Tibial artery (tissue), 4 donors: ENCODE measurements at regions not wholly inside any gene's neighbourhood (a gene's known extent, or its start where the extent isn't known, plus 50 kb on each side); places are given as distances from the start of the nearest gene placed in this dataset.

Experiments
- DNase-seq, 2 donors: peaks; one replicate each; pipeline ENCODE4 v3.0.0-alpha.2; 2019
- H3K27ac ChIP-seq, 2 donors: fragments of 200-600 bp; sonication (generic) in 1 of 2; 1 replicate in 1 of 2; 2 replicates in 1 of 2; pipeline ENCODE4 v1.5.1; 2018 to 2019; ENCODE audit warnings: mild to moderate bottlenecking in 1 of 2
- H3K27me3 ChIP-seq, 2 donors: fragments of 200-600 bp; sonication (generic) in 1 of 2; one replicate each; pipeline versions ENCODE4 v1.5.1 to v1.6.0; 2016 to 2019
- H3K36me3 ChIP-seq, 3 donors: fragments of 200-600 bp; sonication (generic) in 2 of 3; one replicate each; pipeline ENCODE4 v1.5.1; 2016 to 2019; ENCODE audit warnings: mild to moderate bottlenecking in 2 of 3
- H3K4me1 ChIP-seq, 4 donors: fragments of 200-600 bp; sonication (generic) in 2 of 4; 1 replicate in 3 of 4; 2 replicates in 1 of 4; pipeline ENCODE4 v1.5.1; 2016 to 2019
- H3K4me3 ChIP-seq, 2 donors: fragments of 200-600 bp; sonication (generic) in 1 of 2; 1 replicate in 1 of 2; 2 replicates in 1 of 2; pipeline ENCODE4 v1.5.1; 2018 to 2019; ENCODE audit warnings: mild to moderate bottlenecking in 2 of 2
- H3K9me3 ChIP-seq, 3 donors: fragments of 200-600 bp; sonication (generic) in 1 of 3; one replicate each; pipeline ENCODE4 v1.5.1; 2016 to 2019
- intact Hi-C: fragments of 100-400 bp; cut with DNase I; formaldehyde crosslinking; loops from one replicate; pipeline ENCODE4 v1.15.0; 2023; ENCODE audit warnings: low total_unique reads
- TF ChIP-seq, protein P1 (sequence below), 2 experiments: fragments of 200-600 bp in 1 of 2; fragments of 450-650 bp in 1 of 2; IDR thresholded peaks; one replicate each; pipeline ENCODE4 v1.5.1; 2017 to 2019; ENCODE audit warnings: antibody characterized with exemption in 2 of 2, mild to moderate bottlenecking in 1 of 2, moderate library complexity in 1 of 2

DNA sequence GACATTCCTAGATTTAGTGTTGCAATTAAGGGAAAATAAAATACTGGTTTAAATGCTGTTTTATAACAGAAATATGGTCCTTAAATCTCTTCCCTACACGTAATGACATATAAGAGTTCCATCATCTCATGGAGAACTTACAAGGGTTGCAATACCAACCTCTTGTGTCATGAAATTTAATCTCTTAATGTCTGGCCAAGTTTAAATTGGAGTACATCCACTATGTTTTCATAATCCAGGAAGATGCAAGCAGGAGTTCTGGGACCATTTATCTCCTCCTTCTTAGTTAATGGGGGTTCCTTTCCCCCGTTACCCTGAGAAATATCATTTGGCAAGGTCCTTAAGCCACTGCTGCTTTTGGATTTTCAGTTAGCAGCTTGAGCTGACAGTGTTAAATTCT lies 126.0 kb upstream of the ACVR2A start:
- no peak for DNase-seq
- H3K36me3 ChIP-seq: no peaks in the 10 kb centered on the region
- no peak overlapping the region for H3K27ac ChIP-seq
- H3K4me1 ChIP-seq: peaks cover 0 to 7% (median 0%) of the 10 kb centered on the region in 4 donors
- intact Hi-C loops: no loop called here
- H3K27me3 ChIP-seq: no peaks in the 10 kb centered on the region
- TF ChIP-seq, protein P1, sequence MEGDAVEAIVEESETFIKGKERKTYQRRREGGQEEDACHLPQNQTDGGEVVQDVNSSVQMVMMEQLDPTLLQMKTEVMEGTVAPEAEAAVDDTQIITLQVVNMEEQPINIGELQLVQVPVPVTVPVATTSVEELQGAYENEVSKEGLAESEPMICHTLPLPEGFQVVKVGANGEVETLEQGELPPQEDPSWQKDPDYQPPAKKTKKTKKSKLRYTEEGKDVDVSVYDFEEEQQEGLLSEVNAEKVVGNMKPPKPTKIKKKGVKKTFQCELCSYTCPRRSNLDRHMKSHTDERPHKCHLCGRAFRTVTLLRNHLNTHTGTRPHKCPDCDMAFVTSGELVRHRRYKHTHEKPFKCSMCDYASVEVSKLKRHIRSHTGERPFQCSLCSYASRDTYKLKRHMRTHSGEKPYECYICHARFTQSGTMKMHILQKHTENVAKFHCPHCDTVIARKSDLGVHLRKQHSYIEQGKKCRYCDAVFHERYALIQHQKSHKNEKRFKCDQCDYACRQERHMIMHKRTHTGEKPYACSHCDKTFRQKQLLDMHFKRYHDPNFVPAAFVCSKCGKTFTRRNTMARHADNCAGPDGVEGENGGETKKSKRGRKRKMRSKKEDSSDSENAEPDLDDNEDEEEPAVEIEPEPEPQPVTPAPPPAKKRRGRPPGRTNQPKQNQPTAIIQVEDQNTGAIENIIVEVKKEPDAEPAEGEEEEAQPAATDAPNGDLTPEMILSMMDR (IDR thresholded peaks at IDR 0.05): no peak
- no peaks in the 10 kb centered on the region for H3K9me3 ChIP-seq
- H3K4me3 ChIP-seq: no peak overlapping the region

DNA sequence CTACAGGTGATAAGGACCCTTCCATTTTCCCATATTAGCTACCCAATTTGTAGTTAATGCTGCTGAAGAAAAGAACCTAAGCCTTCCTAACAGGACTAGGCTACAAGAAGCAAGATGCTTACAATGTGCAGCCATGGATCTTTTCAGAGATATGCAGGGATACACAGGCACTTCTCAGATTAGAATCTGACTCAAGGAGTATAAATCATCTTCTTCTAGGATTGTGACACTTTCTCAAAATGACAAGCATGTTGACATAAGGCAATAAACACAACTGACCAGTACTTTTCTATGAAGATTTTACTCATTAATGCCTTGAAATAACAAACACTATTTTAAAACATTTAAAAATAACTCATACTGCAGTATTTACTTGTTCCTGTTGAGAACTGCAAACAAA lies 127.9 kb upstream of the ACVR2A start:
- H3K9me3 ChIP-seq: no peaks in the 10 kb centered on the region
- H3K27me3 ChIP-seq: no peaks in the 10 kb centered on the region
- no peaks in the 10 kb centered on the region for H3K36me3 ChIP-seq
- no peak overlapping the region for H3K4me3 ChIP-seq
- no peak overlapping the region for H3K27ac ChIP-seq
- DNase-seq: no peak
- H3K4me1 ChIP-seq: peaks cover 0 to 7% (median 0%) of the 10 kb centered on the region in 4 donors
- intact Hi-C loops: no loop called here
- TF ChIP-seq, protein P1 (IDR thresholded peaks at IDR 0.05): no peak

DNA sequence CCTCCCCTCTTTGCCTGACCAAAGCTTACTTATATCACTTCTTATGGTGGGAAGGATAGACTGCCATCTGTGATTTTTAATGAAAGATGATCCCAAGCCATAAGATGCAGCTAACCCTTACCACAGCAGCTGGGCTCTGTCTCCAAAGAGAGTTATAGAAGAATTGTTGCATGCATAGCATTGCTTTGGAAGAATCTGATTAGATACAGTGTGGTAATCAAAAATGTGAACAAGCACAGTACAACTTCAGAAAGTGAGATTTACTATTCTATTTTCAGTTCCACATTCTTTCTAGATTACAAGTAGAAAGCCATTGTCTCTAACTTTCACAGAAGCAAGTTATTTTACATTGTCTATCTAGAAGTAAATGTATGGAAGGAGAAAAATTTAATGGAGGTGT lies 129.0 kb upstream of the ACVR2A start:
- DNase-seq: no peak
- intact Hi-C loops: no loop called here
- H3K4me3 ChIP-seq: no peak overlapping the region
- TF ChIP-seq, protein P1 (IDR thresholded peaks at IDR 0.05): no peak
- no peaks in the 10 kb centered on the region for H3K9me3 ChIP-seq
- no peaks in the 10 kb centered on the region for H3K36me3 ChIP-seq
- H3K27ac ChIP-seq: no peak overlapping the region
- peaks cover 0 to 7% (median 0%) of the 10 kb centered on the region in 4 donors for H3K4me1 ChIP-seq
- H3K27me3 ChIP-seq: no peaks in the 10 kb centered on the region

DNA sequence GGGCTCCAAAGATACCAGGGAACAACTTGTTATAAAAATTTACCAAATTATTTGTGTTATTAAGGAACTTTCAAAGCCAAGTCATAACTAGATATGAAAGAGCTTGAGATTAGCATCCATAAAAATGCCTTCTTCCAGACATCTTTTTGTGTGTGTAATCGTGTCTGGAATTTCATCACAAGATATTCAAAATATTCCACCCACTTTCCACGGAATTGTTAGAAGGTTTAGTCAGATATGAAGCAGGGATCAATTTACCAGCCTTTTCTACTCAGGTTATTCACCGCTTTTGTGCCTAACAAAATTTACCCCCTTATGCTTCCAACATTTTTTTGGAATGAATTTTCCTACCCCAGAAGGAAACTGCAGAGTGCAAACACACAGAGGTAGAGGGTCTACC lies 130.2 kb upstream of the ACVR2A start:
- Histone ChIP-seq H3K27me3 (no peaks in the 10 kb centered on the region), H3K27ac (no peak overlapping the region), H3K36me3 (no peaks in the 10 kb centered on the region), H3K9me3 (no peaks in the 10 kb centered on the region), H3K4me1 (peaks cover 0 to 7% (median 0%) of the 10 kb centered on the region in 4 donors), H3K4me3 (no peak overlapping the region)
- no peak for DNase-seq
- TF ChIP-seq, protein P1 (IDR thresholded peaks at IDR 0.05): no peak
- intact Hi-C loops: no loop called here

DNA sequence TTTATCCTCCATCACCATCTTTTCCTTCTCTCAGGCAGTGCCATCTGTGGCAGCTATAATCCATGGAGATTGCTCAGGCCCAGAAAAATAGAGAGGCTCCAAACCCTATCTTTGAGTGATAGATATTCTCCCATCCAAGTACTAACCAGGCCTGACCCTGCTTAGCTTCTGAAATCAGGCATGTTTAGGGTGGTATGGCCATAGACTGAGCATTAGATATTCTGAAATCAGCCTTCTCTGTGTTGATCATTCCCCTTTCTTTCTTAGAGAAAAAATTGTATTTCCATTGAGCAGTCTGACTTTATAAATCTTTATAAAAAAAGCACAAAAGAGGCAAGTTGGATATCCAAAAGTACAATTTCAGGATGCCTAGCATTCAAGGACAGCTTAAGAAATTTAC lies 131.5 kb upstream of the ACVR2A start:
- no peak overlapping the region for H3K4me3 ChIP-seq
- no peaks in the 10 kb centered on the region for H3K36me3 ChIP-seq
- no peaks in the 10 kb centered on the region for H3K27me3 ChIP-seq
- DNase-seq: no peak
- TF ChIP-seq, protein P1 (IDR thresholded peaks at IDR 0.05): no peak
- intact Hi-C loops: no loop called here
- H3K9me3 ChIP-seq: no peaks in the 10 kb centered on the region
- no peak overlapping the region for H3K27ac ChIP-seq
- peaks cover 0 to 7% (median 0%) of the 10 kb centered on the region in 4 donors for H3K4me1 ChIP-seq

DNA sequence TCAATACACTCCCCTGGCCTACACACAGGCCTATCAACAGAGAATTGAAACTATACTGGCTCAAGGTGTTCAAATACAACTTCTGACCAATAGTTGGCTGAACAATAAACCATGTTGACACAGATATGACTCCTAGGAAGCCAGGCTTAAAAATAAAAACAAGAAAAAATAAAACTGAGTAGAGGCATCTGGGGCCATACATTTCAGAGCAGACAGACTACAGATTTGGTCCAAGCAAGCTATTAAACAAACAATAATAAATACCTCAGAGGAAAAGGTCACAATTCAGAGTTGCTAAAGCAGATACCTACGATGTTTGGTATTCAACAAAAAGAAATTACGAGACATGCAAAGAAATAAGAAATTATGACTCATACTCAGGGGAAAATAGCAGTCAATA lies 132.8 kb upstream of the ACVR2A start:
- no peaks in the 10 kb centered on the region for H3K9me3 ChIP-seq
- H3K27ac ChIP-seq: no peak overlapping the region
- H3K4me3 ChIP-seq: no peak overlapping the region
- H3K27me3 ChIP-seq: no peaks in the 10 kb centered on the region
- intact Hi-C loops: no loop called here
- H3K4me1 ChIP-seq: no peaks in the 10 kb centered on the region
- no peak for DNase-seq
- no peaks in the 10 kb centered on the region for H3K36me3 ChIP-seq
- TF ChIP-seq, protein P1 (IDR thresholded peaks at IDR 0.05): no peak
